ENCODE measurements at regions not wholly inside any gene's neighbourhood (a gene's known extent, or its start where the extent isn't known, plus 50 kb on each side); places are given as distances from the start of the nearest gene placed in this dataset.

DNA sequence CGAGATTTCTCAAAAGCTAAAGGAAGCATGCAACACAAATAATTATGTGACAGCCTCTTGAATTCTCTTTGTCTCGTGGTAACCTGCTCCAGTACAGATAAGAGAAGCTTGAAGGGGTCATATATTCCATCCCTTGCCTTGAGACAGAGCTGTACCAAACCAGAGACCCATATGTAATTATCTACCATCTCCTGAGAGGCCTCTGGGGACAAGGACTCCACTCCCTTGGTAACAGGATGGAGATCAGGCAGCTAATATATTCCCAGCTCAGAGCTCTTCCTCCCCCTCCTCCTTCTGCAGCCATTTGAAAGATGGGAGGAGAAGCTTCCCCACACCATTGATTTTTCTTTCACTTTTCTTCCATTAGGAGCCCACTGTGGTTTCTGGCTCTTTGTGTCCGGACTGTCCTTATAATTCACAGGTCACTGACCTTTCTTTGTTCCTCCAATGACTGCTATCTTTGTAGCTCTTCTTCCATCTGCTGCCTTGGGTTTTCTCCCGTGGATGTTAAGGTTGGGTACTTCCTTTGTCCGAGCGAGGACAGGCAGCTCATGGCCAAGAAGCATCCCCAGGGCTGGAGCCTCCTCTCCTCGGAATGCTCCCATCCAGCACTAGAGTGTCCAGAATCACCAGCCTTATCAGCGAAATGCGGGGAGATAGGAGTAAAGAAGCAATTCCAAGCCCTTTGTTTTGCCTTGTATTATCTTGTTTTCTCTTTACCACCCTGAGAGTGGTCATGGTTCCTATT lies 51.4 kb upstream of the CALM2 start:
- no peak for TF ChIP-seq SUZ12 (IDR thresholded peaks at IDR 0.05; ENCODE audit: extremely low read depth, insufficient read depth, insufficient read length)
- no peak for TF ChIP-seq ZNF274 (IDR thresholded peaks at IDR 0.05; ENCODE audit: low read depth, low read length)
- TF ChIP-seq YY1 (IDR thresholded peaks at IDR 0.05; ENCODE audit: insufficient read depth, insufficient read length) = no peak
